A549 (cell line): ENCODE measurements at regions not wholly inside any gene's neighbourhood (a gene's known extent, or its start where the extent isn't known, plus 50 kb on each side); places are given as distances from the start of the nearest gene placed in this dataset.

ENCODE experiments used
- BHLHE40 ChIP-seq: IDR thresholded peaks from 2 replicates; pipeline ENCODE4 v1.6.1; 2012; ENCODE audit warnings: low read depth, low read length, inconsistent platforms
- EP300 ChIP-seq, 2 experiments: fragments of >200 bp; sonication (Bioruptor Twin); formaldehyde crosslinking; IDR thresholded peaks; 2 replicates in 1 of 2; 3 replicates in 1 of 2; pipeline ENCODE4 v1.6.1; 2016 to 2017
- MAFK ChIP-seq: fragments of 450-650 bp; IDR thresholded peaks from 2 replicates; pipeline ENCODE4 v1.6.1; 2014; ENCODE audit not compliant: partially characterized antibody
- NFE2L2 ChIP-seq: fragments of 150-350 bp; conservative IDR thresholded peaks from 2 replicates; pipeline ENCODE4 v1.6.1; 2014; ENCODE audit warnings: low read length
- POLR2A ChIP-seq: IDR thresholded peaks from 2 replicates; pipeline ENCODE4 v1.6.1; 2012; ENCODE audit warnings: mild to moderate bottlenecking, low read length
- RAD21 ChIP-seq, 2 experiments: fragments of >200 bp in 1 of 2; sonication (Bioruptor Twin) in 1 of 2; formaldehyde crosslinking in 1 of 2; IDR thresholded peaks in 1 of 2; conservative IDR thresholded peaks in 1 of 2; 2 replicates in 1 of 2; 3 replicates in 1 of 2; pipeline ENCODE4 v1.6.1; 2012 to 2018; ENCODE audit warnings: inconsistent platforms in 1 of 2
- RCOR1 ChIP-seq: fragments of 150-350 bp; IDR thresholded peaks from 2 replicates; pipeline ENCODE4 v1.6.1; 2014; ENCODE audit warnings: antibody characterized with exemption, low read length, low read depth
- TF ChIP-seq, protein P1 (sequence below): fragments of >200 bp; sonication (Bioruptor Twin); formaldehyde crosslinking; IDR thresholded peaks from 3 replicates; pipeline ENCODE4 v1.5.1; 2016

DNA sequence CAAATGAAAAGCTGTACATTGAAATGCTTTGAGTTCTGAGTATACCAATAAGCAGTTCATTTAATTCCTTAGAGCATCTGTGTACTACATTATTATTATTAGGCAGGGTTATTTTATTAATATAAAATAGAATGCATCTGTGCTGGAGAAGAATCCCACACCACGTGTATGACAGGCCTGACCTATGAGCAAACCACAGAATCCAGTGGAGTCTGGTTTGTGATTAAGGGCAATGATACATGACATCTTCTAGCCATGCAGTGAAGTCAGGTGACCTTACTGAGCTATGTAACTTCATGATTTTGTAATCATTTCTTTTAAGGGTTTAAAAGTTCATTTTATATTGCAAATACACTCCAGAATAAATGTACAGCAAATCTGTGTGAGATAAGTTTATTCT, 1165.0 kb upstream of the TENM3 start:
- TF ChIP-seq RCOR1 (no peak), EP300 (IDR thresholded peaks at IDR 0.05) (no peak), POLR2A (no peak), NFE2L2 (no peak), BHLHE40 (no peak), RAD21 (conservative IDR thresholded peaks at IDR 0.05 in 1 of 2, IDR thresholded peaks at IDR 0.05 in 1 of 2) (no peak), MAFK (no peak)
- TF ChIP-seq, protein P1, sequence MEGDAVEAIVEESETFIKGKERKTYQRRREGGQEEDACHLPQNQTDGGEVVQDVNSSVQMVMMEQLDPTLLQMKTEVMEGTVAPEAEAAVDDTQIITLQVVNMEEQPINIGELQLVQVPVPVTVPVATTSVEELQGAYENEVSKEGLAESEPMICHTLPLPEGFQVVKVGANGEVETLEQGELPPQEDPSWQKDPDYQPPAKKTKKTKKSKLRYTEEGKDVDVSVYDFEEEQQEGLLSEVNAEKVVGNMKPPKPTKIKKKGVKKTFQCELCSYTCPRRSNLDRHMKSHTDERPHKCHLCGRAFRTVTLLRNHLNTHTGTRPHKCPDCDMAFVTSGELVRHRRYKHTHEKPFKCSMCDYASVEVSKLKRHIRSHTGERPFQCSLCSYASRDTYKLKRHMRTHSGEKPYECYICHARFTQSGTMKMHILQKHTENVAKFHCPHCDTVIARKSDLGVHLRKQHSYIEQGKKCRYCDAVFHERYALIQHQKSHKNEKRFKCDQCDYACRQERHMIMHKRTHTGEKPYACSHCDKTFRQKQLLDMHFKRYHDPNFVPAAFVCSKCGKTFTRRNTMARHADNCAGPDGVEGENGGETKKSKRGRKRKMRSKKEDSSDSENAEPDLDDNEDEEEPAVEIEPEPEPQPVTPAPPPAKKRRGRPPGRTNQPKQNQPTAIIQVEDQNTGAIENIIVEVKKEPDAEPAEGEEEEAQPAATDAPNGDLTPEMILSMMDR = no peak
